Heart right ventricle (tissue), 16 donors: ENCODE measurements at regions not wholly inside any gene's neighbourhood (a gene's known extent, or its start where the extent isn't known, plus 50 kb on each side); places are given as distances from the start of the nearest gene placed in this dataset.

ENCODE experiments used
- ATAC-seq, 8 donors: fragments of 200-7000 bp; cut with Tn5 transposase; one replicate each; pipeline ENCODE4 v1.9.1; 2020; ENCODE audit warnings: mild to moderate bottlenecking in 8 of 8, moderate library complexity in 8 of 8, moderate number of reproducible peaks in 1 of 8
- DNase-seq, 2 donors: peaks; one replicate each; pipeline ENCODE4 v3.0.0-alpha.2; 2020
- H3K27ac ChIP-seq, 10 donors: fragments of 200-600 bp; sonication (generic) in 2 of 10; one replicate each; pipeline versions ENCODE4 v1.5.0 to v1.8.0; 2020 to 2022; ENCODE audit warnings: mild to moderate bottlenecking in 3 of 10
- H3K27me3 ChIP-seq, 7 donors: fragments of 200-600 bp; one replicate each; pipeline ENCODE4 v1.8.0; 2021 to 2022; ENCODE audit warnings: mild to moderate bottlenecking in 2 of 7
- H3K36me3 ChIP-seq, 9 donors: fragments of 200-600 bp; sonication (generic) in 1 of 9; one replicate each; pipeline versions ENCODE4 v1.5.0 to v1.8.0; 2020 to 2022; ENCODE audit warnings: mild to moderate bottlenecking in 2 of 9
- H3K4me1 ChIP-seq, 9 donors: fragments of 200-600 bp; sonication (generic) in 1 of 9; one replicate each; pipeline versions ENCODE4 v1.5.0 to v1.8.0; 2020 to 2022; ENCODE audit warnings: mild to moderate bottlenecking in 4 of 9
- H3K4me3 ChIP-seq, 10 donors: fragments of 200-600 bp; sonication (generic) in 2 of 10; one replicate each; pipeline versions ENCODE4 v1.5.0 to v1.8.0; 2020 to 2022; ENCODE audit warnings: mild to moderate bottlenecking in 7 of 10, moderate library complexity in 2 of 10
- H3K9me3 ChIP-seq, 11 donors: fragments of 200-600 bp in 10 of 11; sonication (generic) in 2 of 11; one replicate each; pipeline versions ENCODE4 v1.5.0 to v1.8.0; 2013 to 2022; ENCODE audit warnings: mild to moderate bottlenecking in 2 of 11, control low read depth in 1 of 11, moderate library complexity in 1 of 11
- WGBS, 2 donors: extraction: QIAGEN DNeasy Blood & Tissue Kit; methylation state at CpG; one replicate each; pipeline ENCODE4 v1.1.7; 2013; ENCODE audit warnings: inconsistent platforms in 1 of 2; 5-methylcytosine and 5-hydroxymethylcytosine counted together
- intact Hi-C, 10 donors: fragments of 100-400 bp; cut with DNase I; formaldehyde crosslinking; loops; one replicate each; pipeline versions ENCODE4 v1.11.1 to v1.14.2; 2022
- TF ChIP-seq, protein P1 (sequence below), 9 donors: fragments of 200-600 bp; sonication (generic) in 2 of 9; IDR thresholded peaks; one replicate each; pipeline versions ENCODE4 v1.5.0 to v1.8.0; 2021 to 2022; ENCODE audit warnings: antibody characterized with exemption in 9 of 9, mild to moderate bottlenecking in 5 of 9, moderate library complexity in 1 of 9
- donor health status: Arrhythmogenic right ventricular cardiomyopathy.
- donor health status: ischemic (EF 13 %, LVEDD 7.1; RV severe dilation, severe dysfunction).
- donor health status: healthy with polysubstance abuse.
- donor health status: DM: no; HTN: yes; CAD: no.
- donor health status: DM: no; HTN: no; CAD: no.
- donor health status: ischemic (EF 25% LVEDD 6.9; RV normal size, moderate dysfunction).
- donor health status: ischemic (EF 25% LVEDD 5.7; RV mildly dilated, moderate dysfunction).
- donor health status: healthy.
- donor health status: DM: yes; HTN: yes; CAD: no.
- donor health status: Ischemic cardiomyopathy.
- donor health status: ischemic (EF 35%, LVEDD 5.7; RV mildly dilated, moderate dysfunction).
- donor health status: nonischemic (EF 11% LVEDD 7.7; RV severe dilation, severe dysfunction).
- donor health status: DM: yes; HTN: yes; CAD: no.
- donor health status: PGD.
- donor health status: ischemic (EF 29% LVEDD 5.4; RV normal size, mild dysfunction).
- donor health status: nonischemic (EF 23%, LVEDD 6.1; RV moderate dilation, normal function).

- Histone ChIP-seq H3K27me3 (peaks cover 0 to 30% (median 6%) of the 10 kb centered on the region in 7 donors), H3K9me3 (no peaks in the 10 kb centered on the region), H3K27ac (no peak overlapping the region), H3K4me1 (peaks cover 0 to 4% (median 0%) of the 10 kb centered on the region in 9 donors), H3K4me3 (no peak overlapping the region), H3K36me3 (no peaks in the 10 kb centered on the region)
- TF ChIP-seq, protein P1, sequence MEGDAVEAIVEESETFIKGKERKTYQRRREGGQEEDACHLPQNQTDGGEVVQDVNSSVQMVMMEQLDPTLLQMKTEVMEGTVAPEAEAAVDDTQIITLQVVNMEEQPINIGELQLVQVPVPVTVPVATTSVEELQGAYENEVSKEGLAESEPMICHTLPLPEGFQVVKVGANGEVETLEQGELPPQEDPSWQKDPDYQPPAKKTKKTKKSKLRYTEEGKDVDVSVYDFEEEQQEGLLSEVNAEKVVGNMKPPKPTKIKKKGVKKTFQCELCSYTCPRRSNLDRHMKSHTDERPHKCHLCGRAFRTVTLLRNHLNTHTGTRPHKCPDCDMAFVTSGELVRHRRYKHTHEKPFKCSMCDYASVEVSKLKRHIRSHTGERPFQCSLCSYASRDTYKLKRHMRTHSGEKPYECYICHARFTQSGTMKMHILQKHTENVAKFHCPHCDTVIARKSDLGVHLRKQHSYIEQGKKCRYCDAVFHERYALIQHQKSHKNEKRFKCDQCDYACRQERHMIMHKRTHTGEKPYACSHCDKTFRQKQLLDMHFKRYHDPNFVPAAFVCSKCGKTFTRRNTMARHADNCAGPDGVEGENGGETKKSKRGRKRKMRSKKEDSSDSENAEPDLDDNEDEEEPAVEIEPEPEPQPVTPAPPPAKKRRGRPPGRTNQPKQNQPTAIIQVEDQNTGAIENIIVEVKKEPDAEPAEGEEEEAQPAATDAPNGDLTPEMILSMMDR (IDR thresholded peaks at IDR 0.05): no peak
- intact Hi-C loops: loop anchor here in 8 of 10 donors (2.0 to 10.0 kb wide), 8 partner anchors 65 to 1190 kb away; partner anchors contain the start of gene NOG (in 3 of the 8)
- DNase-seq: no peak
- 93 to 95% methylated on average over 4 of the region's 4 CpGs for WGBS, 2 donors
- no peak for ATAC-seq
Measured at GRCh38 chr17:56717471-56717870, 116.2 kb downstream of the C17orf67 start.

- intact Hi-C loops: loop anchor here in 6 of 10 donors (5.0 to 10.0 kb wide), 7 partner anchors 64 to 1191 kb away; no protein-coding TSS in a partner anchor
- TF ChIP-seq, protein P1 (IDR thresholded peaks at IDR 0.05): no peak
- 66 to 75% methylated on average over 4 of the region's 4 CpGs for WGBS, 2 donors
Measured at GRCh38 chr17:56718515-56718914, 115.2 kb downstream of the C17orf67 start.

DNA sequence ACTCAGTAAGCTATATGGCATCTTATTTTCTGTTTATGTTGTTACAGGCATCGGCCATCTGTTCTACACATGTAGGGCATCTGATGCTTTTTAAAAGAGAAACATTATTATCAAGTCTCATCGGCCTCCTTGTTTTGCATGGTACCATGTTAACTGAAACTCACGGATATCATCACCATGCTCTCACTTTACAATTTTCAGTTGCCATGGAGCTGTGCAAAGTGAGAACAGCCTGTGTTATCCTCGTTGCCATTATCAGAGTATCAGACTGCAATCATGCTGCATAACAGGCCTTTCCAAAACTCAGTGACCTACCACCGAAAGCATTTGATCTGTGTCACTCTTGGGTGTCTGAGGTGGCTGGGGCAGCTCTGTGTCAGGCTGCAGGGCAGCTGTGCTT is 110.3 kb downstream of the C17orf67 start:
- TF ChIP-seq, protein P1 (IDR thresholded peaks at IDR 0.05): no peak
- ATAC-seq (no peak), DNase-seq (no peak)
- Histone ChIP-seq H3K27me3 (peaks cover 0 to 33% (median 3%) of the 10 kb centered on the region in 7 donors), H3K36me3 (no peaks in the 10 kb centered on the region), H3K4me1 (peaks cover 0 to 9% (median 0%) of the 10 kb centered on the region in 9 donors), H3K4me3 (no peak overlapping the region), H3K9me3 (no peaks in the 10 kb centered on the region), H3K27ac (no peak overlapping the region)
- intact Hi-C loops: no loop called here
- 81 to 87% methylated on average over 5 of the region's 5 CpGs for WGBS, 2 donors

More at GRCh38 chr17:56718515-56718914, 115.2 kb downstream of the C17orf67 start:
- DNase-seq (no peak), ATAC-seq (no peak)
- H3K27me3 ChIP-seq: peaks cover 0 to 30% (median 6%) of the 10 kb centered on the region in 7 donors
- H3K27ac ChIP-seq: no peak overlapping the region
- H3K4me1 ChIP-seq: peaks cover 0 to 4% (median 0%) of the 10 kb centered on the region in 9 donors
- H3K36me3 ChIP-seq: no peaks in the 10 kb centered on the region
- H3K9me3 ChIP-seq: no peaks in the 10 kb centered on the region
- H3K4me3 ChIP-seq: no peak overlapping the region

GRCh38 chr17:56724664-56725063 is 109.1 kb downstream of the C17orf67 start:
- TF ChIP-seq, protein P1 (IDR thresholded peaks at IDR 0.05): no peak
- H3K36me3 ChIP-seq: no peaks in the 10 kb centered on the region
- H3K27ac ChIP-seq: no peak overlapping the region
- H3K27me3 ChIP-seq: peaks cover 0 to 26% (median 3%) of the 10 kb centered on the region in 7 donors
- no peak overlapping the region for H3K4me3 ChIP-seq
- DNase-seq: no peak
- H3K4me1 ChIP-seq: peaks cover 0 to 9% (median 0%) of the 10 kb centered on the region in 9 donors
- intact Hi-C loops: no loop called here
- peak in 2 of 8 donors; percentile 39 to 55 for ATAC-seq
- no peaks in the 10 kb centered on the region for H3K9me3 ChIP-seq
- 51 to 58% methylated on average over 11 of the region's 11 CpGs for WGBS, 2 donors
